GM21723 (cell line): ENCODE measurements at regions not wholly inside any gene's neighbourhood (a gene's known extent, or its start where the extent isn't known, plus 50 kb on each side); places are given as distances from the start of the nearest gene placed in this dataset.
"Not testable (repeated sequence)": the region's sequence is repeated elsewhere in the genome, so short reads cannot be mapped to it uniquely, and the experiment has no call there.

Source experiments
- ATAC-seq: cut with Tn5 transposase; IDR thresholded peaks from one replicate; pipeline ENCODE4 v1.9.1; 2021; ENCODE audit warnings: mild to moderate bottlenecking, moderate library complexity; ENCODE audit not compliant: unreplicated experiment

DNA sequence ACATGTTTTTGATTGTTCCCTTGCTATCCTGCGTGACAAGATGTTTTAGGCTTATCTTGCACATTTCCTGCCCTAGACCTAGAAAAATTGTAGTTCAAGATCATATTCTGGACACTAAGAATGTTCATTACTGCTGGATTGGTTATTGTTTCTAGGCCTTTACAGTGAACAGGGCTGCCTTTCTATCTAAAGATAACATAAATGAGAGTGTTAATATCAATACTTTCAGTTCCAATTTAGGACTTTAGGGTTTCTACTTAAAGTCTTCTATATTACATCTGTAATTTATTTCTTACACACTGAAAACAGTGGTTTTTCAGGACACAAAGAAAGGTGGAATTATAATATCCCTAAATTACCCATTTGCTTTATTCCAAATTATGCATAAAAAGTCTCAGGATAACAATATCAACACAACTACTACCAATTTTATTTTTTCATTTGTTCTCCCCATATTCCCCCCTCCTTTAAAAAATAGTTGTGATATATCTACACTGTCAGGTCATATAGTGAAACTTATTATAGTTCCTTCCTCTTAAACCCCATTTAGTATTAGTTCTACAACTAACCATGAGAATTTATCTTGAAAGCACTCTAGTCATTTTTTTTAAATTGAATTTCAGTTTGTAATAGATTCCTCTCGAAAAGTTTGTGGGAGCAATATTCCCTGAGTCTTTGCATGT lies 293.9 kb upstream of the RIOK2 start:
- ATAC-seq, result peak; percentile 60

DNA sequence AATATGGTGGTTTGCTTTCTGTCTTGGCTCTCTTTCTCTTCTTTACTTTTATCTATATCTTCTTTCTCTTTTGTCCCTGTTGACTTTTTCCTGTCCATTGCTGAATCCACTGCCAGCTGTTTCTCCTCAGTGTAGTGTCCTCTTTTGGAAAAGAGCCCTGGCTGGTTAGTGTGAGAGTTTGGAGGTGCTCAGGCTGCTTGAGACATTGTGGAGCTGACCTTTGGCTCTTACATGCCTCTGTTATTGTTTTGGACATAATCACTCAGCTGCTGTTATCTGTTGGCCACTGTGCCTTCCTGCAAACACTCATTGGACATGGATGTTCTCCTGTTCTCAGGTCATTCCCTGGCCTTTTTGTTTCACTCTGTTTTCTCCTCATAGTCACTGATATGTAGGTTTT lies 295.4 kb upstream of the RIOK2 start:
- no peak for ATAC-seq

DNA sequence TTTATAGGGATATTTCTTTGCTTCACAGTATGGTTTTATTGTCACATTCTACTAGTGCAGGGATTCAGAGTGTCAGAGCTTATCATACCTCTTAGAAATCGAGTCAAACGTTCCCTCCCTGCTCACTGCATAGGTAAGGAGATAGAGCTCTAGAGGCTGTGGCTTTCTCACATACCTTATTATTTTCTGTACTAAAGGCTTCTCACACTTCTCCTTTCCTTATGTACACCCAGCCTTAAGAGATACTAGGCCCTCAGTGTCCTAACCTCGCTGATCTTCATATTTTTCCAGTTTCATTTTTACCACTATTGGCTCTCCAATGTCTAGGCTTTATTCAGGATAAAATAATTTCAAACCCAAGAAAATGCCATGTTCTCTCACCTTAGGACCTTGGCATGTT lies 297.3 kb upstream of the RIOK2 start:
- ATAC-seq, result no peak

DNA sequence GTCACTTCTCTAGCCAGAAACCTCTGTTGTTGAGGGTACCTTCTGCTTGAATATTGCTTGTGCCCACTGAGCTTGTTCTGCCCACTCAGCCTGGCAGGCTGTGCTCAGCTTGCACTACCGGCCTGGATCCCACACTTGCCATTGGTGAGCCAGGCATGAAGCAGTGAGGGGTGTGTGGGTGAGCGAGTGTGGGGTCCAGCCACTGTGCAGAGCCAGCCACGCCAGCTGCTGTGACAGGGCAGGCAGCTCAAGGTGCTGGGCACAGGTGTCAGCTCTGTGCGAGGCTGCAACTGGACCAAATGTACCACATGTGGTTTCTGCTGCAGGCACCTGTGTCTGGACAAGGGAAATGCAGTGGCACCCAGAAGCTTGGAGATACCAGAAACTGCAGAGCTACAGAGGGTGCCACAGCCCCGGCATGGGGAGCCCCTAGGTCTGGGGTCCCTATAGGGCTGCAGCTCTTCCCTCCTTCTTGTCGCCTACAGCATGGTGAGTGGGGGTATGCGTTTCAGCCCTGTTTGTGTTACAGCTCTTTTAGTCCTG lies 305.1 kb upstream of the RIOK2 start:
- no peak for ATAC-seq

DNA sequence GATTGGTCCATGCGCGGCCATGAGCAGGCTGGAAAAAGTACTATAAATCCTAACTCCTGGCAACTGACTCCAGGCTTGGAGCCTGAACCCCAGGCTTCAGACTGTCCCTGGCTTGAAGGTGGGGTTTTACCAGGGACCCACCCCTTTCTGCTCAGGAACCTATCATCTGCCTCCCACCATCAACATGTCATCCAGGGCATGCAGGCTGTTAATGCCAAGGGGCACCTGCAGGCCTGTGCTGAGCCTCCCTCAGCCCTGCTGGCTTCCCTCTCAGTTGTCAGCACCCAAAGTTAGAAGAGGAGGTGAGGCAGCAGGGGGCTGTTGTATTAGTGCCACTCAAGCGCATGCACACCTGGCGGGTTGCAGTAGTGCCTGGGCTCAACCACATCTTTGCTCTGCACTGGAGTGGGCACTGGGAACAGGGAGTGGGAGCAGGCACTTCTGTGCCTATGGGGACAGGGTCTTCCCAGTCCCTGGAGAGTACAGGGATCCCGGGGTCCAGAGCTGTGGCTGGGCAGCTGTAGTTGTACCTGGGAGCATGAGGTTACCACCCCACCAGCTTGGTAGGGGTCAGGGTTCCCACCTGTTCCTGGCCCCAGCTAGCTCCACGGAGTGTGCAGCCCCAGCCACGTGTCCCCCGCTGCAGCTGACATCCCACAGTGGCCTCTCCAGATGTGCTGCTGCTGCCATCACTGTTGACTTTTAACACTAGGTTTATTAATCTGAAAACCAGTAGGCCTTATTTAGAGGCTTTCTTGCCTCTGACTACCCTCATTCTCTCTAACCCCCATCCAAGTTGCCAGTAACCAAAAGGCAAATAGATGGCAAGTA lies 306.2 kb upstream of the RIOK2 start:
- no peak for ATAC-seq

DNA sequence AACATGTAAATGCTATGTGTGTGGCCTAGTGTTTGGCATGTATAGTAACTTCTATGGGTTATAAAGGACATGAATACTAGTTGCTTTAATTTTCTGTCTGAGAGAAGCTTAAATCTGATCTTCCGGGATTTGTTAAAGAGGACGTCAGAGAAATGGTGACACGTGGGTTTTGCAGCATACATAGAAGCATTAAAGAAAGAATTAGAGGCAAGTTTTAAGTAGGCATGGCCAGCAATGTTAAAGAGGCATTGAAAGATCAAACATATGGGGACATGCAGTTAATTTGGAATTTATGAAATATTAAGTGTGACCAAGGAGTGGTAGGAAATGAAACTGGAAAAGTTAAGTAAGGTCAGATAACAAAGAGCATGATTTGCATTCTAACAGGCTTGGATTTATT lies 311.4 kb upstream of the RIOK2 start:
- no peak for ATAC-seq

DNA sequence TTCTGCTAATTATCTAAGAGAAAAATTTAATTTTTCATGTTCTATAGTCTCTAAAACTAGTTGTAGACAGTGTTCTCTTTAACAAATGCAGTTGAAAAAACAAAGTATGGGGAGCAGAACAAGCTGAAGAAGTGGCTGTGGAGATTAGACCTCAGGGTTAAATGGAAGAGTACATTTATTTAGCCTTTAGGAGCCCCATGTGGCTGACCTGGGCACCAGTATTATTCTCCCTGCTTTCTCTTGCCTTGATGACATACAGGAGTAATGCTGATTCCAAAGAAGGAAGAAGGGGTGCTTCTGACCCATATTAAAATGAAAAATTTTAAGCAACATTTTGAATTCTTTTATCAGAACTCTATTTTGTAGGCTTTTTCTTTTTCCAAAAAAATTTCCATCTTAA lies 312.3 kb upstream of the RIOK2 start:
- no peak for ATAC-seq

DNA sequence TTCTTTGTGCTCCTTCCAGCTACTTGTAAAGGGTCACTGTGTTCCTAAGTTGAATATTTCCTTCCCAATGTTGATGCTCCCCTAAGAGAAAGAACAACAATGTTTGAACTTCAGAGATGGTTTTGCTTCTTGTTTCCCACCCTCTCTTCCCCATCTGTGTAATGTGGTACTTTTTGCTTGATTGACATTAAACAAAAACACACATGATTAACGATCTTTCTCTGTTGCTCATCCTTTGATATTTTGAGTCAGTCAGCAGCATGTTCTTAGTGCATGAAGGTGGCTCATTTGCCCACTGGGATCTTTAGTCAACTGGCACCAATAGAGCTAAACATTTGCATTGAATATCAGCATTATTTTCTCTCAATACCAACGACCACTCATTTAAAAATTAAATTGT lies 313.0 kb upstream of the RIOK2 start:
- no peak for ATAC-seq

DNA sequence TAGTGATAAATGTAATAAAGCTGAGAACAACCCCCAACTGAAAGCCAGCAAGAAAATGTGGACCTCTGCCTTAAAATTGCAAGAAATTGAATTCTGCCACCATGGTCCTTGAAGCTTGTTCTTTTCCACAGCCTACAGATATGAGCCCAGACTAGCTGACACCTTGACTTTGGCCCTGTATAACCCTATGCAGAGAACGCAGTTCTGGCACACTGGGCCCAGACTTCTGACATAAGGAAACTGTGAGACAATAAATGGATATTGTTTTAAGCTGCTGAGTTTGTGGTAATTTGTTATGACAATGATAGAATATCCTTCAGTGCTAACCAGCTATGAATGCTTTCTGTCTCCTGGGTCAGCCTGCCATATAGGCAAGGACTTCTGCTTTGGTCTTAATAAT lies 315.6 kb upstream of the RIOK2 start:
- ATAC-seq, result no peak

DNA sequence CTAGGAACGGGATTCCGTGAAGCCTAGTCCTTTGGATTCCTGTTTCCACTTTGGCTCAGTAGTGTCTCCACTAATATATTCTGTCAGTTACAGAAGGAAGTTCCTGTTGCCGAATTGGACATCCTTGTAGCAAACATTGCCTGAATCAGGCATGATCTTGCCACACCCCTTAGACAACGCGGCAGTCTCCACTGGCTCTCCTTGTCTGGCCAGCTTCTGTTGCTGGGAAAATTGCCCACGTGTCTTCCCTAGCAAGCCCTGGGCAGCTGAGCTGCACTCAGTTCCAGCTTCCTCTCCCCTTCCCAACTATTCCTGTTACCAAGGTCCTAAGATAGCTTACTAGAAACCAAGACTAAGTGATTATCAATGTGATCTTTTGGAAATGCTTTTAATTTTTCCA lies 316.6 kb upstream of the RIOK2 start:
- ATAC-seq, result no peak

DNA sequence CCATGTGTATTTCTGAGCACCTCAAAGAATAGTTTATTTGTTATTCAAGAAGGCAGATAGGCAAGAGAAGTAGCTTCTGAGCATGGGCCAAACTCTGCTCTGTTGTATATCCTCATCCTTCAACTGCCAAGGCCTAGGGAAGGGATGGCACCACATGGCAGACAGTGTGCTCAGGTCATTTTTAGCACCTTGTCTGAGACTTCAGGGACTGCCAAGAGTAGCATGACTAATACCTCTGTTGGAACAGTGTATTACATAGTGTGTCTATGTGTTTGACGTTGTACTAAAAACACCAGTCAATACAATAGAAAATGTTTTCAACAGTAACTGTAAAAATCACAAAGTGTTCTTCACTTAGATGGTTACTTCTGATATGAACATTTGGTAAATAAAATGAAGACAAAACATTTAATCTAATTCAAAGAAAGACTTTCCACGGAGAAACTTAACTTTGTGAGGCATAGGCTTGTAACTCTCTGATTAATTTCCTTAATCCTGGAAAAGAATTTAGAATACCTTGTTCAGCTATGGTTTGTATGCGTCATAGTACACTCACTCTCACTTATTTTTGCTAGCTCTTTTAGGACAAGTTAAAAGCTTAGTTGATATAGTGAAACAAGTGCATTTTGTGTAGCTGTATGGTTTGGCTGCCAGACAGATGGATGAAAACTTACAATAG lies 318.4 kb upstream of the RIOK2 start:
- ATAC-seq, result no peak

DNA sequence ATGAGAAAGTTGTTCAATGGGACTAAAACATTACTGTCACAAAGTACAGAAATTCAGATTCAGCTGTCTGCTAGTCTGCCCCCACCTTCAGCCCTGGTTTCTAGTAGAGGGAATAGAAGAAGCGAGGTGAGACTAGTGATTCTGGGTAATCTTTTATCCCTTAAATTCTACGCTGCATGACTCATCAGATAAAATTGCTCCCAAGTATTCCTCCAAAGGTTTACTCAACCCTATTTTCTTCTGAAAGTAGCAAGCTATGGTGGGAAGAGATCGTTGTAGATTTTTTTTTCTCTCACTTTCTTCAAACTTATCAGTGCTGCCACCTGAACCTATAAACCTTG lies 318.9 kb upstream of the RIOK2 start:
- no peak for ATAC-seq

DNA sequence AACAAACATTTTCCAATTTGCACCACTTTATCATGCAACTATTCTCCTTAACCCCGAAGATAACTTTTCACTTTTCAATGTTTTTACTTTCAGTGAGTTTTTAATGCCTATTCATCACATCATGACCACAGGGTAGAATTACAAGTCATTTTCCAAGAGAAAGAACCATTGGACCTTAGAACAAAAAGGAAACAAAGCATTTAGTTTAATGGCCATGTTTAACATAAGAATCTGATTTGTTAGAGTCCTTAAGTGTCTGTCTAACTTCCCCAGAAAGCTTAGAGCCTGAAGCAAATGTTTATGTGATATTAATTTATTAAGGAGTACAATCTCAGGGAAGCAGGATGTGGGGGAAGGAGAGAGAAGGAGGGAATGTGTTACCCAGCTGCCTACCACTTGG lies 325.8 kb upstream of the RIOK2 start:
- ATAC-seq, result no peak

DNA sequence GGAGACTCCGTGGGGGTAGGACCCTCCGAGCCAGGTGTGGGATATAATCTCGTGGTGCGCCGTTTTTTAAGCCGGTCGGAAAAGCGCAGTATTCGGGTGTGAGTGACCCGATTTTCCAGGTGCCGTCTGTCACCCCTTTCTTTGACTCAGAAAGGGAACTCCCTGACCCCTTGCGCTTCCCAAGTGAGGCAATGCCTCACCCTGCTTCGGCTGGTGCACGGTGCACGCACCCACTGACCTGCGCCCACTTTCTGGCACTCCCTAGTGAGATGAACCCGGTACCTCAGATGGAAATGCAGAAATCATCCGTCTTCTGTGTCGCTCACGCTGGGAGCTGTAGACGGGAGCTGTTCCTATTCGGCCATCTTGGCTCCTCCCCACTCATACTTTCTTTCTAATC lies 336.5 kb upstream of the RIOK2 start:
- not testable (repeated sequence) for ATAC-seq

DNA sequence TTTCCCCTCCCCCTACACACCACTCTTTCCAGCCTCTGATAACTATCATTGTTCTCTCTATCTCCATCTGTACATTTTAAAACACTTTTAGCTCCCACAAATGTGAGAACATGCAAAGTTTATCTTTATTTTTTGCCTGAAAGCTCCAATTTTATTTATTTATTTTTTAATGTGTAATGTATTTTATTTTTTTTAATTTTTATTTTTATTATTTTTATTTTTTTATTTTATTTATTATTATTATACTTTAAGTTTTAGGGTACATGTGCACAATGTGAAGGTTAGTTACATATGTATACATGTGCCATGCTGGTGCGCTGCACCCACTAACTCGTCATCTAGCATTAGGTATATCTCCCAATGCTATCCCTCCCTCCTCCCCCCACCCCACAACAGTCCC lies 340.3 kb upstream of the RIOK2 start:
- ATAC-seq, result not testable (repeated sequence)

DNA sequence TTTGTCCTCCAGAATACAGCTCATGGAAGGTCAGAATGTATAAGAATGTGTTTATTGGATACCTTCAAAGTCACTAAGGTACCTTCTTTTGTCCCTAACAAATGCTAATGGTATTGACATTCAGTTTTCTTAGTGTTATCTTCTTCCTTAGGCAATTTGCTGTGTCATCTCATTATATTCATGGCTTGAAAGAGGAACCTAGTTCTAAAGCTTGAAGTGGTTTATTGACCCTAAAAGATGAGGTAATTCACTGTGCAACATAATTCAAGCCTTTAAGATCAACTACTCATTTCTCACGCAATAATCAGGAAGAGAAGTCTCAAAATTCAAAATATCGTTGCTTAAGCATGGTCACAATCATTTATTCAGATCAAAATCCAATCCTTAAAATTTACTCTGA lies 342.7 kb upstream of the RIOK2 start:
- no peak for ATAC-seq

DNA sequence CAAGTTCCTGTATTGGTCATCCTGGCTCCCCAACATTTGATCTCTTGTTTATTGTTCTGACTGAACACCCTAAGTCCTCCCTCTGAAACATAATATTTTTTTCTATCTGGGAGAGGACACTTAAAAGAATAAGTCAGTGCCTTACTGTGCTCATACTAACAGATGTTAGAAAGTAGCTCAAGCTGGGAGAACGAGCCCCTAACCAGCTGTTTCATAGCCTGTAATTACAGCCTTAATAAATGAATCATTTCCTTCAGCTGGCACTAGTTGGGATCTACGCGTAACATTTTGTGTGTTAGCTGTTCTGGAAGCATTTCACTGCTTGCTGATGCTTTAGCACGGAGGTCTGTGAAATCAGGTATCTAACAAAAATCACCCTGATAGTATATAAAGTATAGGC lies 345.9 kb upstream of the RIOK2 start:
- no peak for ATAC-seq

DNA sequence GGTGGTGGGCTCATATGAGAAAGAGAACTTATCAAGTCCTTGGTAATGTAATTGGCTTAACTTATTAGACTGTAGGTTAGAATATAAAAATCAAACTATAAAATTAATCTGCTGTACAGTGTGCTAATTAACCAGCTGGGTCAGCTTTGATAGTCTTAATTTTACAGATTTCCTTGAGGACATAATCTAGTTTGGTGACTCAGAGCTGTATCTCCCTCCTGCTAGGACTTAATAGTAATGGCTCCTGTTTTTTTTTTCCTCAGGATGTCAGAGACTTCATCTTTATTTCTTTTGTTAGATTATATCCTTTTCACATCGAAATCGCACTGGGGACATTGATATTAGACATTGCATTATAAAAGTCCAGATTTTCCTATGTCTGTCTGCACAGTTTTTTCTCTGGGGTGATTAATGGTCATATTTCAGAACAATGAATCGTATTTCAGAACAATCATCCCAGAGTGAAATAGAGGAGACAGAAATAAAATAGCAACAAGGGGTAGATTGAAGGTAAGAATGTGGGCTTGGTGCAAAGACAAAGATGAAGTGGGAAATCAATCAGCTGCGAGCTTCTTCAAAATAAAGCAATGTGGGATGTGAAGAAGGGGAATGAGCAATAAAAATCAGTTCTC lies 346.4 kb upstream of the RIOK2 start:
- ATAC-seq, result no peak

DNA sequence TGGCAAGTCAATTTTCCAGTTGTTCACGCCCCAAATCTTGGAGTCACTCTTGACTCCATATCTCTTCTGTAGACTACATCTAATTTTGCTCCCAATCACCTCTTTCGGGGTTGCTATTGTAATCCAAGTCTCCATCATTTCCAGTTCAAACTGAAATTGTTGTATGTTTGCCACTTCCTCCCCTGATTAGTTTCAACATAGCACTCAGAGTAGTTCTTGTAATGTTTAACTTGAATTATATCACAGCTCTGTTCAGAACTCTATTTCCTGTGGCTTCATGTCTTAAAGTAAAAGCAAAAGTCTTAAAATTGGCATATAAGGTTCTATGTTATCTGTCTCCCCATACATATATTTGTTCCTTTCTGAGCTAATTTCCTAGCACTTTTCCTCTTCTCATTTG lies 348.5 kb upstream of the RIOK2 start:
- ATAC-seq, result peak; percentile 44

DNA sequence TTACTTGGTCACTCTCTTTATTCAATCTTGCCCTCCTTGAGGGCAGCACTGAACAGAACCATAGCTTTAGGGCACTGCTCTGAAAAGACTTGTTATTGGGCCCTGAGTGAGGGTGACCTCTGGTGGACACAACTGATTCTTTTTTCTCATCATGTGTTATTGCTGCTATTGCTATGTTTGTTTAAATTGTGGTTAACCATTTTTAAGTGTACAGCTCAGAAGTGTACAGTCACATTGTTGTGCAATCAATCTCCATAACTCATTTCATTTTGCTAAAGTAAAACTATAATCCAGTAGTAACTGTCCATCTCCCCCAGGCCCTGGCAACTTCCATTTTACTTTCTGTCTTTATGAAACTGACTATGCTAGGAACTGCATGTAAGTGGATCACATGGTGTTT lies 351.1 kb upstream of the RIOK2 start:
- peak; percentile 72 for ATAC-seq

DNA sequence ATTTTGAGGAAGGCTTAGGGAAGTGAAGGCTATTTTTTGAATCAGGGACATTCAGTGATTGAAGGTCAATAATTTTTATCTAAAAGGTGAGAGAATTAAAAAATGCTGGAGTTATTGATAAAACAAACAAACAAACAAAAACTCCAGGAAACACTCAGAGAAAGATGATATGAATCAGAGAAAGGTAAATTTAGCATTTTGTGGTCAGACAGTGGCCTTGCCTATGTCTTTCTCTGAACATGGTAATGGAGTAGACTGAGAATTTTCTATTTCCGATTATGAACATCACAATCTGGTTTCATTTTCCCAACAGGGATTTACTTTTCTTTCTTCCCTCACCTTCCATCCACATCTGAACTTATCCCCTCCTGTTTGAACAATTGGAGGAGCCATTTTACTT lies 353.6 kb upstream of the RIOK2 start:
- ATAC-seq, result no peak
